Embryonic facial prominence (tissue), 1 donor: ENCODE measurements at regions not wholly inside any gene's neighbourhood (a gene's known extent, or its start where the extent isn't known, plus 50 kb on each side); places are given as distances from the start of the nearest gene placed in this dataset.
A peak's percentile ranks its signal among the peaks of the same experiment; 100 is the strongest.

Source experiments
- DNase-seq: peaks from one replicate; pipeline ENCODE4 v3.0.0-alpha.2; 2016; ENCODE audit errors: extremely low spot score

DNA sequence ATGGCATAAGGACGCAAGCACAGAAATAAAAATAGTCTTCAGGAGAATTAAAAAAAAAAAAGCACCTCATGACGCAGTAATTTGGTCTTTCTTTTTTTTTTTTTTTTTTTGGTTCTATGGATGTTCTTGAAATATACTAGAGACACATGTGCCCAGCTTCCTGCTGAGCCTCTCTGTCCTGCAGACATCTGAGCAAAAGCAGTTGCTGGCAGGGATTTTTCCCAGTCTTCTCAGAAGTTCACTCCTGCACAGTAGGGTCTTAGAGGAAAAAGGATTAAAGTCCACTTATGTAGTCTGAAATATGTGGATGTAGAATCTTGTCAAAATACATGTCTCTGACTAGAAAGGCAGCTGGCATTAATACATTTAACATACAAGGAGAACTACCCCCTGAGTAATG lies 1888.1 kb upstream of the SEL1L start:
- no peak for DNase-seq

DNA sequence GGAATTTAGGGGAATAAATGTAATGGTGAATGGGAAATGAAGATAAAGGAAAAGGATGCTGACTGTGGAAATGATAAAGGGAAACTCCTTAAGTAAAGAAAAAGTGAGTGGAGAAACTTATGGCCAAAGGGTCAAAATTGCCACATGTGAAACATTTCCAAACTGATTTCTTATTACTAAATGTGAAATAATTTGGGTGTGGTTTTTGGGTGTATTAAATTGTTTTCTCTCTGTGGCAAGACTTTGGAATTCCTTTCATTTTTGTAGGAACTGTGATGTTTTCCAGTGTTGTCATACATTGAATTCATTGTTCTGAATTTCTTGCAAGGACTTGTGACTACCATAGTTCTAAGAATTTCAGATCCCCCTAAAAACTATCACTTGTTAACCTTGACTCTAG lies 1891.5 kb upstream of the SEL1L start:
- DNase-seq, result no peak

DNA sequence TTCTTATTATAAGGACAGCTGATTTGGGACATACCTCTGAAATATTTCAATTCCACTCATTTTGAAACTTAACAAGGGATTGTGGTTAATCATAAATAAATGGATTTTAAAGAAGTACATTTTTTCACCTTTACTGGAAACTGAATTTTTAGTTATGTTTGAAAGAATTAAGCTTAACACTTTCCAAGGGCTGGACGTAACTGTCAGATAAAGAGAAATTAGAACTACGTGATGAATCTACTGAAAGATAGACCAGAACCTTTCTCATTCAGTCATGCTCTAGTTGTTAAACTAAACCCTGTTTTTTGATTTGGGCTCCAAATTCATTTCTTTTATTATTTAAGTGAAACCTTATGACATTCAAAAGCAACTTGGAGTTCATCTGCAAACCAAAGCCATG lies 1892.1 kb upstream of the SEL1L start:
- DNase-seq, result no peak

DNA sequence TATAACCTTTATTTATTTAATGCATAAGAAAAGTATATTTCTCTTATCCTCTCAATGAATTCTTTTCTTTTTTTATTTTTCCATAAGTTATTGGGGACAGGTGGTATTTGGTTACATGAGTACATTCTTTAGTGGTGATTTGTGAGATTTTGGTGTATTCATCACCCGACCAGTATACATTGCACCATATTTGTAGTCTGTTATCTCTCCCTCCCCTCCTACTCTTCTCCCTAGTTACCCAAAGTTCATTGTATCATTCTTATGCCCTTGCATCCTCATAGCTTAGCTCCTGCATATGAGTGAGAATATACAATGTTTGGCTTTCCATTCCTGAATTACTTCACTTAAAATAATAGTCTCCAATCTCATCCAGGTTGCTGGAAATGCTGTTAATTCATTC lies 1900.0 kb upstream of the SEL1L start:
- no peak for DNase-seq

DNA sequence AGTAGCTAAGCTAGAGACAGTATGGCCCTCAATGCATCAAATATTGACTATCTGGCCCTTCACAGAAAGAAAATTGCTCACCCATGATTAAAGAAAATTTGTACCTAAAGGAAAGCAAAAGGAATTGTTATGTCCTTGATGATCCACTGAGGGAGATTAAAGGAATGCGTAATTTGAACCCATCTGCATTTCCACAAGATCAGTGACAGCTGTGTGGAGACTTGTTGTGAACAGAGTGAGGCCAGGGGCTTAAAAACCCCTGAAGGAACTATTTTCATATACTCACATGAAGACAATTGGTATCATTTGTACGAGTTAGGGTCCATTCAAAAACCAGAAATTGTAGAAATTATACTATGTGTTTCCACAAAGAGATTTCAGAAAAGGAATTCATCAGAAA lies 1908.1 kb upstream of the SEL1L start:
- no peak for DNase-seq

DNA sequence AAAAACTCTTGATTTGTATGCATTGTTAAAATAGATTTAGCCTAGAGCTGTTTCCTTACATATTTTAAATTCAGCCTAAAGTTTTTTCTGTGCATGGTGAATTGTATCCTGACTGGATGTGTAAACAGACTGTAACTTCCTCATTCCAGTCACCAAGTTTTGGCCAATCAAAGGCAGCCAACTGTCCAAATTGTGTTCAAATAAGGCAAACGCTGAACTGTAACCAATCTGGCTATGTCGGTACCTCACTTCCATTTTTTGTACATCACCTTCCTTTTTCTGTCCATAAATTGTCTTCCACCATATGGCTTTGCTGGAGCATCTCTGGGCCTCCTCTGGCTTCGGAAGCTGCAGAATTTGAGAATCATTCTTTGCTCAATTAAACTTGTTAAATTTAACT lies 1921.9 kb upstream of the SEL1L start:
- no peak for DNase-seq

DNA sequence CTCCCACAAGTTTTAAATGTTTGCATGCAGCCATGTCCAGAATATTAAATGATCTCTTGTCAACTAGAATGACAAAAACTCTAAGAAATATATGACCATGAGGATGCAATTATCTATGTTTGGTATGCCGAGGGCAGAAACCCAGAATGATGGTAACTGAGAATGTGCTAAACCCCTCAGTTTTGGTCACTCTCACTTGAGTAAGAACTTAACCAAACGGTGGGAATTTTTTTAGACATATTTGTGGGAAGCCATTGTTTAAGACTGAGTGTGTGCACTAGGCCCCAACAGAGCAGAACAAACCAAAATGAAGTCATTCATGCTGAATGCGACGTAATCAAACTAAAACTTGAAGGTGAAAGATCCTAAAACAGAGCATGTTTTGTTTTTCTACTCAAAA lies 1927.9 kb upstream of the SEL1L start:
- DNase-seq, result no peak

DNA sequence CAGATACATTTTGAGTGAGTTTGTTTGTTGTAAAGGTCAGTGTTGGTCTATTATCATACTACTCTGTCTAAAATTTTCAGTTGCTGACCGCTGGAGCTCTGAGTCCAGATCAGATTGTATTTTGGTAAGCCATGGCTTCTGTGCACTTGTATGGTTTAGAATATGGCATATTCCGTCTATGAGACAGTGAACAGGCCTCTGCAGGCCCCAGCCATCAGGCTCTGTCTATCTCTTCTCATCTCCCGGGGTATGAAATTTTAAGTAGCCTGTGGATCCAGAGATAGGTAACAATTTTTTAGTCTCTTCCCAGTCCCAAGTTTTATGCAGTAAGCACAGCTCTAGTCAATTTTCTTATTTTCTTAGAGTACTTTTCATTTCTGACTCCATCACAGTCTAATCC lies 1929.1 kb upstream of the SEL1L start:
- DNase-seq, result no peak

DNA sequence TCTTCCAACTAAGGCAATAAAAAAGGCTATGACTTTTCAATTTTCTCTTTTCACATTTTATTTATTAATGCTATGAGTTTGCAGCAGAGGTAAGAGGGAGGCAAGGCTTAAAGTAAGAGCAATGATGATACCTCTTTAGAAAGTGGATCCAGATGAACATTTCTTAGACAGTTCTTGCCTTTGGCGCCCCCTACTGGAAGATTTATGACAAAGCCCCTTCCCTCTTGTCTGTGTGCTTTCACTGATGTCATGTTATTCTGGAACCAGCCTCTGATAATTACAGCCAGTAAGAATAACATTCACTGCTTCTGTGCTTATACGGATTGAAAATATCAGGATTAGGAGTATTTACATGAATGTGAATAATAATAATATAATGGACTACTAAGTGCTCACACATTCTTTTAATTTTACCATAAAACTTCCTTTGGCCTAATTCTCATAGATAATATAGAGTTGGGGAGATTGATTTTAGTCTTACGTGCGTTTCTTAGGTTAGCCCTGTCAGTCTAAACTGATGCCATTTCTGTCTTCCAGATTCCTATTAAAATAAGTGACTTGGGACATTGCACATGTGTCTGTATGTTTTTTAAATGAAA lies 1929.9 kb upstream of the SEL1L start:
- DNase-seq, result no peak

DNA sequence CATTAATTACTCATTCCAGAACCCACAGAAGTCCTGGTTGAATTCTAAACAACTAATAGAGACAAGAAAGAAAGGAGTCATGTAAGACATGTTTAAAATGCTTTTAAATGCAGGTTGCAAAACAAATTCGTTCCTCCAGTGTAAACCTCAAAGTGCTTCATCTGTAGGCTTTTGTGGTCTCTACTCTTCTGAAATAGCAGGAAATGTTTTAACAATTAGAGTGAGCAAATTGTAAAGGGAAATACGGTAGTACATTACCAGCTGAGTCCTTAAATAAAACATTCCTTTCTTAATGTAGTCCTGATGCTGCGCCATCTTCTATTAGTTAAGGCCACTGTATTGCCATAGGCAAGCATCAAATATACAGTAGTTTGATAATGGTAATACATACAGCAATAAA lies 1934.2 kb upstream of the SEL1L start:
- peak; percentile 30 for DNase-seq

DNA sequence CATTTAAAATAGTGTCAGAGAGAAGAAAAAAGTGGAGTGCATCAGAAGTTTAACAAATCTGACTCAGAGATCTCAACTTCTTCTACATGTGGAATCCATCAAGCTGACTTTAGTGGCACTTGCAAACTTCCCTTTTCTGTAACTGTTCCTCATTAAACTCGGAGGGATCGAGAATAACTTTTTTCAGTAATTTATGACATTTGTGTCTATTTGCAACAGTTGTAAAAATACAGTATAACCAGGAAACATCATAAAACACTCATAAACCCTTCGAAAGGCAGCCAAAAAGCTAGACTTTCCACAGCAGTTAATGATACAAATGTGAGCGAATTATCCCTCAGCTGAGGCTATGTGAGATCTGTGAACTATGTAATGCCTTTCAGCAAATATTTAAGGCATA lies 1936.8 kb upstream of the SEL1L start:
- DNase-seq, result no peak

DNA sequence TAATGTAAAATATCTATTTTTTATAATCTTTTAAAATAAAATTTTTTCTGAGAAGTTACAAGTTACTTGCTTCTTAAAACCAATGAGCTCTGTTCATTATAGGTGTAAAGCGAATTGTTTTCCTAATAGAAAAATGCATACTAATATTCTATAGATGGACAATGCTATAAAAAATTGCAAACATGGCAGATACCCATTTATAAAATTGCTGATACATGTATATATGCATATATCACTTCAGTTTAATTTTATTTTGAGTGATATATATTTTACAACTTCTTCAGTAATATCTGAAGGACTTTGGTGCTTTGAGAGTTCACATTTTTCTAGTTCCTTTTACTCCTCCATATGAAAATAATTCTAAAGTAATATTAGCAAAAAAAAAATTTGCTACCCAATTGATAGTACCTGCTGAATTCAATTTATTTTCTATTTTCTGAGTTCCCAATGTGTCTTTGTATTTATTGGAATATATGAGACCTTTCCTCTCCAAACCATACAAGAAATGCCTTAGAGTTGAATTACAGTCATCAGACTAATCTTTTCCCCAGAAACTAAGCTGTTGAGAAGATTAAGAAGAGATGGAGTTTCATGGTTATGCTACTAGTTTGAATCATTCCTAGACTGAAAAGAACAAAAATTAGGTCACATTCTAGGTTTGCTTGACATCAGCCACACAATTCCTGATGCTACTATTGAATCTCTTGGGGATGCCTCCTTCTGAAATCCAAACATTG lies 1937.5 kb upstream of the SEL1L start:
- no peak for DNase-seq

DNA sequence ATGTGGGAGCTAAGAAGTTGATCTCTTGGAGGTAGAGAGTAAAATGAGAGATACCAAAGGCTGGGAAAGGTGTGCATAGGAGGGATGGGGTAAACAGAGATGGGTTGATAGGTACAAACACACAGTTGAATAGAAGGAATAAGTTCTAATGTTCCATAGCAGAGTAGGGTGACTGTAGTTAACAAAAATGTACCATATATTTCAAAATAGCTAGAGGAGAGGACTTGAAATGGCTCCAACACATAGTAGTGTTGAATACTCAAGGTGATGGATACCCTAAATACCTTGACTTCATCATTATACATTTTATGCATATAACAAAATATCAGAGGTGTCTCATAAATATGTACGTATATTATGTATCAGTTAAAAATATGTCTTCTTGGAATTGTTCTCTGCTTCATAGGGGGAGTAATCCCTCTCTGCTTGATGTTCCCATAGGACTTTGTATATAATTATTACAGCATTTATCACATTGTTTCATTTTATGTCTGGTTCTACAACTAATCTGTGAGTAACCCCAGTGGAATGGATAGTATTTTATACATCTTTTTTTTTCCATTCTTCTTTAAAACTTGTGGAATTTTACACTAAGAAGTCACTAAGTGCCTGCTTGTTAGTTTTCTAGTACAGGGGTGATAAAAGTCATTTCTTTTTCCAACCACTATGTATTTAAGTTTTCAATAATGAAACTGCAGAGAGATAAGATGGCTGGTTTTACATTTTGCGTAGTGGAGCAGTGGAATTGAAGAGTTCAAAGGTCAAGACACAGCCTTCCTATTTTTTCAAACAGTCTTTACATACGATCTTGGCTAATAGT lies 1940.0 kb upstream of the SEL1L start:
- DNase-seq, result no peak

DNA sequence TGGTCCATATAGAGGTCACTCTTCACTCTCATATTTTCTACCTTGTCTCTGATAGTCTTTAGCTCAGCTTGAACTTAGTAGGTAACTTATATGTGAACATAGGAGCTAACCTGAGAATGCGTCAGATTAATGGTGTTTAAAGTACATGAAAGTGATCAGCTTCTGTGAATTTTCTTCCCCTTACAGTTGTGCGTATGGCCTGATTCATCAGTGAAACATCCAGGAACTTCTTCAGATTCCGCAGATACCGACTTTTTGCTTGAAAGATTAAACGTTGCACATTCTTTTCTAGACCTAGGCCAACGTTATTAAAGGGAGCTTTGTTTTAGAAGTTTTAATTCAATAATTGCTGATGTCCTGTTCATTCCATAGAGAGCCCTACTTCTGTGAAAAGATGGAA lies 1945.1 kb upstream of the SEL1L start:
- no peak for DNase-seq

DNA sequence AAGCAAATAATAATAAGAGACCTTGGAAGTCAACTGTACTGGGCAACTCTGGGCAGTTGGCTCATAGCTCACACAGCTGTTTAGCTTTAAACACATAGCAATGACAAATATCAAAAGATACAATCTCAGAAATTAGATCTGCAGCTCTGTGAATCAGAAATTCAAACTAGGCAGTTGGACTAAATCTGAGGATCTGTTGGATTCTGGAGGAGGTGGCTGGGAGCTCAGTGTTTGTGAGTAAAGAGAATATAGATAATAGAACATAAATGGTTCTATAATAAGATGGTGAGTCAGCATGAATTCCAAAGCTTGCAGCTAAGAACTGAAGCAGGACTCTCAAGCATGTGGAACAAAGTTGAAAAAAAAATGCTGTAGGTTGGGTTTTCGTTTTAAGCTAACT lies 1949.4 kb upstream of the SEL1L start:
- no peak for DNase-seq

DNA sequence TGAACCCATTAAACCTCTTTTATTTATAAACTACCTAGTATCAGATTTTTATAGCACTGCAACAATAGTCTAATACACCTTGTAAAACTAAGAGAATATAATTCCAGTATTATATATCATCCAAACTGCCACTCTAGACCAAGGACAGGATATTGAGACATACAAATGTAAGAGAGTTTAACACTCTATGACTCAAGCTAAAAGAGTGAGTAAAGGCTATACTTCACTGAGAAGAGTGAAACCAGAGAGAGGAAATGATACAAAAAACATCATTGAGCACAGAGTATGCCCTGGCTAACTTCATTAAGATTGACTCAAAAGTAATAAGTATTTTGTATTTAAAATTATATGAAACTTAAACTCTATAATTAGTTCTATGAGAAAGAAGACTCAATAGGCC lies 1951.9 kb upstream of the SEL1L start:
- DNase-seq, result no peak

DNA sequence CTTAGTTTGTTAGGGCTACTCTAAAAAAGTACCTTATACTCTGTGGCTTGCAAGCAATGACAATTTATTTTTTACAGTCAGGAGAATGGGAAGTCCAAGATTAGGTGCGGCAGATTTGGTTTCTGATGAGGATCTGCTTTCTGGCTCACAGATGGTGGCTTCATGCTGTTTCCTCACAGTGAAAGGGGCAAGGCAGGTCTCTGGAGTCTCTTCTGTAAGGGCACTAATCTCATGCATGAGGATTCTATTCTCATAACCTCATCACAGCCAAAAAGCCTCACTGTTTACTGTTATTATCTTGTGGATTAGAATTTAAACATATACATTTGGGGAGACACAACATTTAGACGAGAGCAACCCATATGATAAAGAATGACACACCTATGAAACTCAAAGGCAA lies 1957.4 kb upstream of the SEL1L start:
- no peak for DNase-seq

DNA sequence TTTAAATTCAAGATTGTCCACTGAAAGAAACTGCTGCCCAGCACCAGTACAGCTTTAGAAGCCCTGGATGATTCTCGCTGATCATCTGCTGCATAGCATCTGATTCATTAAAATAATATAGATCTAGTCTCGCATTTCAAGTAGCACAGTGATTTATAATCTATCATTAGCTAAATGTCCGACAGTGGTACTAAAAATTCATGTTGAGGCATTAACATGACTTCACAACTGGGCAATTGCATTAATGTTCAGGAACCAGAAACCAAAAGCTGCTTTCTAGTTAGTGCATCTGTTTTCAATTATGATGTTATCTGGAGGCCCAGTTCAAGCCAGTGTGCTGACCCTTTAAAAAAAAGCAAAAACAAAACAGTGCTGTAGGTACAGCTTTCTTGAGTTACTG lies 1987.2 kb upstream of the SEL1L start:
- no peak for DNase-seq

DNA sequence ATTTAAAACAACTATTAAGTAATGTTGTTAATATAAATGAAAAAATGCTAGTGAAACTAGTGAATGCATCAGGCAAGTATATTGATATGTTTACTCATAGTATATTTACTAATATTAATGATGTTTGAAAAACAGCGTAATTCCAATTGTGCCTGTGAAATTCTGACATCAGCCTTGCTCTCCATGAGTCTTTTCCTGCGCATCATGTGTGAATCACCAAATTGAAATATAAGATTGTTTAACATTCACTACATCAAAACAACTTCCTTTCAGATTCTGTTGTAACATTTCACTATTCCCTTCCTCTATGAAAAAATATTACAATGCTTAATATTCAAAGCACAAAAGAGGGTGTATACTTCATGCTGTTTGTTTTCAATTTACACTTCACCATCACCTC lies 1995.9 kb upstream of the SEL1L start:
- DNase-seq, result no peak

DNA sequence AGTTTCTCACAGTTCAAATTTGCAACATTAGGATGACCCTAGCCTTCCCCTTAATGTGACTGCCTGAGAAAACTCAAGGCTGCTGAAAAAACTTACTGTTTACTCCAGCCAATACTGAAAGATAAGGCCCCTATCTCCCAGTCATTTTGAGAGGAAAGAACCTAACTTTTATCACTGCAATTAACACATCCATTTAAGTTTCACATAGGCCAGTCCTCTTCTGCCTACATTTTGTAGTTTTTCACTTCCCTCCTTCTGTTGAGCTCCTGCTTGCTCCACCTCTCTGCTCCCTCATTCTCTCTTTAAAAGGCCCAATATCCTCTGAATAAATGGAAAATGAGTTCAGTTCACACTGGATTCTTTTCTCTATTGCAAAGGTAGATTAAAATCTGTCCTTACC lies 1996.2 kb upstream of the FLRT2 start:
- no peak for DNase-seq

DNA sequence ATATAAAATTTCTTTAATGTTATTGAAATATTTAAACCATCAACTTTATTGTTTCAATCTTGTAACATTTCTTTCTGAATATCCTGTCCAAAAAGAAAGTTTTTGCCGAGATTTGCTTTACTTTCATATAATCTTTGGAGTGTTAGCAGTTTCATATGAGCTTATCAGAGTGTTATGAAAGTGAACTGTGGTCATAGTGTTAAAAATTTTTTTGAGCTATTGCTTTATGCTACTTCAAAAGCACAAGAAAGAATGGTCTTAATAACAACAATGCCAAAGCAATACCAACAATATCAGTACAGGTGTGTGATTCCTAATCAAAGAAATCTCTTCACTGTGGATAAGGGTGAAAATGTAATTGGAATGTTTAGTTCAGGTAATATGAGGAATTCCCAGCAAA lies 1994.9 kb upstream of the FLRT2 start:
- DNase-seq, result no peak

DNA sequence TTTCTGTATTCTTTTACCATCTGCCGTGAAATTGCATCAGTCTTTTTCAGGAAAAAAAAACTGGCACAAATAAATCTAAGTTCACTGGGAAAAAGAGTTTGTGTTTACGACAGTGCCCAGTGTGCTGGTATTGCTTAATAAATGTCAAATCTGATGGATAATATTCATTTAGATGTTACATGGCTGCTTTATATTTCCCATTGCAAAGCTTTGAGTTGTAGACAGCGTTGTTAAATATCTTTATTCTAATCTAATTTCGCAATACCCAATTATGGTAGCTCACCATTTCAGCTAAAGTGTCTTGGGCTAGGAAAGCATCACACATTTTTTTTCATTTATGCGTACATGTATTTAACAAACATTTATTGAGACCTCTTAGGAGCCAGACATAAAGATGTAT lies 1994.5 kb upstream of the FLRT2 start:
- no peak for DNase-seq

DNA sequence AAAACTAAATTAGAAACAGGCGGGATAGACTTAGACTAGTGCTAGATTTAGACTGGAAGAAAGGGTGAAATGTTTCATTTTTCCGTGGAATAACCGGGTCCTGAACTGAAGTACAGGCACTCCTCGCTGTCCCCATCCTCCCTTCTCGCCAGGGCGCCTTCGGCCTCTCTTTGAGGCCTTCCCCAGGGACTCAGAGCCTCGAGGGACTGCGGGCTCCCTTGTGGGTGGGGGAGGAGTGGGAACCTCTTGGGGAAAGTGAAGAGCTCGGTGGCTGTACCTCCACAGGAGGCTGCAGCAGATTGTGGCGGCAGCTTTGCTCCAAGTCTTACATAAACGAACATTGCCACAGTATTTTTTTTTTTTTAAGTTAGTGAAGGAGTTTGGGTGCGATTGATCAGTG lies 1988.8 kb upstream of the FLRT2 start:
- no peak for DNase-seq
